ENCODE measurements at regions not wholly inside any gene's neighbourhood (a gene's known extent, or its start where the extent isn't known, plus 50 kb on each side); places are given as distances from the start of the nearest gene placed in this dataset.
"Not testable (repeated sequence)": the region's sequence is repeated elsewhere in the genome, so short reads cannot be mapped to it uniquely, and the experiment has no call there.

GRCh38 chr11:134497586-134497985 is 85.5 kb upstream of the B3GAT1 start:
- no peak for TF ChIP-seq CTCF (IDR thresholded peaks at IDR 0.05; ENCODE audit: insufficient read depth, low read length, poor library complexity, severe bottlenecking)
- no peak for DNase-seq (ENCODE audit: extremely low read depth, insufficient read length)
- Histone ChIP-seq H3K4me3 (replicated peaks; ENCODE audit: low read depth, low read length) (no peak overlapping the region), H3K36me3 (ENCODE audit: control insufficient read depth, insufficient read depth, low read length) (no peaks in the 10 kb centered on the region), H3K27me3 (replicated peaks; ENCODE audit: control insufficient read depth, insufficient read depth, low read length) (no peaks in the 10 kb centered on the region)

- H3K4me3 ChIP-seq (replicated peaks; ENCODE audit: low read depth, low read length); DNase-seq (ENCODE audit: extremely low read depth, insufficient read length); H3K36me3 ChIP-seq (ENCODE audit: control insufficient read depth, insufficient read depth, low read length); H3K27me3 ChIP-seq (replicated peaks; ENCODE audit: control insufficient read depth, insufficient read depth, low read length): not testable (repeated sequence)
Observed at GRCh38 chr11:134496058-134496457, 84.0 kb upstream of the B3GAT1 start.

GRCh38 chr11:134494395-134494794 is 82.4 kb upstream of the B3GAT1 start:
- H3K27me3 ChIP-seq (replicated peaks; ENCODE audit: control insufficient read depth, insufficient read depth, low read length); DNase-seq (ENCODE audit: extremely low read depth, insufficient read length); H3K4me3 ChIP-seq (replicated peaks; ENCODE audit: low read depth, low read length); H3K36me3 ChIP-seq (ENCODE audit: control insufficient read depth, insufficient read depth, low read length): not testable (repeated sequence)

DNA sequence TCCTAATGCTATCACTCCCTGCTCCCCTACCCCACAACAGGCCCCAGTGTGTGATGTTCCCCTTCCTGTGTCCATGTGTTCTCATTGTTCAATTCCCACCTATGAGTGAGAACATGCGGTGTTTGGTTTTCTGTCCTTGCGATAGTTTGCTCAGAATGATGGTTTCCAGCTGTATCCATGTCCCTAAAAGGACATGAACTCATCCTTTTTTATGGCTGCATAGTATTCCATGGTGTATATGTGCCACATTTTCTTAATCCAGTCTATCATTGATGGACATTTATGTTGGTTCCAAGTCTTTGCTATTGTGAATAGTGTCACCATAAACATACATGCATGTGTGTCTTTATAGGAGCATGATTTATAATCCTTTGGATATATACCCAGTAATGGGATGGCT is 80.4 kb upstream of the B3GAT1 start:
- H3K36me3 ChIP-seq (ENCODE audit: control insufficient read depth, insufficient read depth, low read length); H3K27me3 ChIP-seq (replicated peaks; ENCODE audit: control insufficient read depth, insufficient read depth, low read length); DNase-seq (ENCODE audit: extremely low read depth, insufficient read length); H3K4me3 ChIP-seq (replicated peaks; ENCODE audit: low read depth, low read length): not testable (repeated sequence)

GRCh38 chr11:134489728-134490127 is 77.7 kb upstream of the B3GAT1 start:
- no peak for TF ChIP-seq CTCF (IDR thresholded peaks at IDR 0.05; ENCODE audit: insufficient read depth, low read length, poor library complexity, severe bottlenecking)
- no peak overlapping the region for H3K4me3 ChIP-seq (replicated peaks; ENCODE audit: low read depth, low read length)
- DNase-seq (ENCODE audit: extremely low read depth, insufficient read length): no peak
- no peaks in the 10 kb centered on the region for H3K36me3 ChIP-seq (ENCODE audit: control insufficient read depth, insufficient read depth, low read length)
- no peaks in the 10 kb centered on the region; the same call in none of the 2 replicates for H3K27me3 ChIP-seq (replicated peaks; ENCODE audit: control insufficient read depth, insufficient read depth, low read length)

DNA sequence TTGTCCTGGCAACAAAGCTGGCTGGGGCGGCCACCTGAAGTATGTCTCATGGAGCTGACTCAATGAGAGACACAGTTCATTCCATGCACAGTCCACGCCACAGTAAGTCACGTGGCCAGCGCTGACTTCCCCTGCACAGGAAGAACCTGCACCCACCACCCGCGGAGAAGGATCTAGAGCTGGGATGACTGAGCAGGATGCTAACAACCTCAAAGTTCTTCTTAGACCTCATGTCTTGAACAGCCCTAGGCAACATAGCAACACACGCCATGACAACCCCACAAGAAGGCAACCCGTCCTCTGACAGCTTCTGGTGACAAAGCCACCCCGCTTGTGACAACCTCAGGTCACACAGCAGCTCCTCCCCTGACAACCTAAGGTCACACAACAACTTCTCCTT is 76.9 kb upstream of the B3GAT1 start:
- TF ChIP-seq CTCF (IDR thresholded peaks at IDR 0.05; ENCODE audit: insufficient read depth, low read length, poor library complexity, severe bottlenecking): no peak
- no peaks in the 10 kb centered on the region for H3K36me3 ChIP-seq (ENCODE audit: control insufficient read depth, insufficient read depth, low read length)
- no peak for DNase-seq (ENCODE audit: extremely low read depth, insufficient read length)
- H3K4me3 ChIP-seq (replicated peaks; ENCODE audit: low read depth, low read length): no peak overlapping the region
- H3K27me3 ChIP-seq (replicated peaks; ENCODE audit: control insufficient read depth, insufficient read depth, low read length): no peaks in the 10 kb centered on the region; the same call in none of the 2 replicates

GRCh38 chr11:134488512-134488911 is 76.5 kb upstream of the B3GAT1 start:
- no peak overlapping the region for H3K4me3 ChIP-seq (replicated peaks; ENCODE audit: low read depth, low read length)
- no peaks in the 10 kb centered on the region for H3K36me3 ChIP-seq (ENCODE audit: control insufficient read depth, insufficient read depth, low read length)
- no peak for DNase-seq (ENCODE audit: extremely low read depth, insufficient read length)
- H3K27me3 ChIP-seq (replicated peaks; ENCODE audit: control insufficient read depth, insufficient read depth, low read length): no peaks in the 10 kb centered on the region; the same call in none of the 2 replicates
- no peak for TF ChIP-seq CTCF (IDR thresholded peaks at IDR 0.05; ENCODE audit: insufficient read depth, low read length, poor library complexity, severe bottlenecking)
